GM21423 (cell line): ENCODE measurements at regions not wholly inside any gene's neighbourhood (a gene's known extent, or its start where the extent isn't known, plus 50 kb on each side); places are given as distances from the start of the nearest gene placed in this dataset.
A peak's percentile ranks its signal among the peaks of the same experiment; 100 is the strongest.

Source experiments
- ATAC-seq: cut with Tn5 transposase; IDR thresholded peaks from one replicate; pipeline ENCODE4 v1.9.1; 2021; ENCODE audit warnings: mild to moderate bottlenecking, moderate library complexity; ENCODE audit not compliant: unreplicated experiment

DNA sequence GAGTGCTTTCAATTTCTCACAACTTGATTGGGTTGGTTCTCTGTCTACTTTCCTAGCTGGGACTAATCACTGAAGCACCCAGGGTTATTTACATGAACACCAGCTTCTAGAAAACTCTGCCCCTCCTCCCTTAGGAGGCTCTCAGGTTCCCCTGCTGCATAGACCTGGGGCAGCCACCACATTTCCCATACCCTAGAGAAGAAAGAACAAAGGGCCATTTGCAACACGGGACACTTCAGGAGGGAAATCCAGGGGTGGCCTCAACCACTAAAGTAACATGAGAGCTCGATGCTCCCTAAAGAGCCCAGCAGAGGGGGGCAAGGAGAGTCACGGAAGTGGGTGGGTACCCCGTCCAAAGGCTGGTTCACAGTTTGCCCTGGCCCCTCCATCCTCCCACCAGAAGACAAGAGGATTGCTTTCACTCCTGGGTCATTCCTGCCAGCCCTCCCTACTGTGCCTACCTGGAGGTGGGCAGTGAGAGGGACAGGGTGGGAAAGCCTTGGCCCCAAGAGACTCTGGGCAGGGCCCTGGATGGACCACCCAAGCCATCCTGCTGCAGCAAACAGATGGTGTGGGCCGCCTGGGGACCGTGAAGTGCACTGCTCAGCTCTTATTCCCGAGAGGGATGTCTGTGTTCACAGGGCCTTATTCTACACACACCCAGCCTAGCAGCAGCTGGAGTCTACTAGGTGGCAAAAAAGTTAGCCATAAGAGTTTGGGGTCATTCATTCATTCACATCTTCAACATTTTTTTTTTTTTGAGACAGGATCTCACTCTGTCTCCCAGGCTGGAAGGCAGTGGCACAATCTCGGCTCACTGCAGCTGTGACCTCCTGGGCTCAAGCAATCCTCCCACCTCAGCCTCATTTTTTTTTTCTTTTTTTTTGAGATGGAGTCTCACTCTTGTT lies 392.1 kb downstream of the SOX9 start:
- ATAC-seq, result peak; percentile 40

DNA sequence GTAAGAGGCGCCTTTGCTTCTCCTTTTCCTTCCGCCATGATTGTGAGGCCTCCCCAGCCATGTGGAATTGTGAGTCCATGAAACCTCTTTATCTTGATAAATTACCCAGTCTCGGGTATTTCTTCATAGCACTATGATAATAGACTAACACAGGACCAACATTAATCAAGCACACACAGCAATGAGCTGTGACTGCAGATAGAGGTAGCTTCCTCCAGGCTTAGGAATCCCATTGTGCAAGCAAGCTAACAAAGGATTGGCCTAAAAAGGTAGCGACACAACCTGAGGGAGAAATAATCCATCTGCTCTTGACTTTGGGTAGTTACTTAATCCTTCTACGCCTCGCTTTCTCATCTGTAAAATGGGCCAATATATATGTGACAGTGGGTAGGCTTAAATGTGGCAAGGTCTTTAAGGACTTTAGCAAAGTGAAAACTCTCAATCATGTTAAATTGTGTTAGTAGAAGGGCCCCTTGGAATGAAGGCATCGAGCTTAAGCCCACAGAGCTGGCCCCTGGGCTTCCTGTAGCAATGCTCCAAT lies 393.6 kb downstream of the SOX9 start:
- ATAC-seq, result no peak

DNA sequence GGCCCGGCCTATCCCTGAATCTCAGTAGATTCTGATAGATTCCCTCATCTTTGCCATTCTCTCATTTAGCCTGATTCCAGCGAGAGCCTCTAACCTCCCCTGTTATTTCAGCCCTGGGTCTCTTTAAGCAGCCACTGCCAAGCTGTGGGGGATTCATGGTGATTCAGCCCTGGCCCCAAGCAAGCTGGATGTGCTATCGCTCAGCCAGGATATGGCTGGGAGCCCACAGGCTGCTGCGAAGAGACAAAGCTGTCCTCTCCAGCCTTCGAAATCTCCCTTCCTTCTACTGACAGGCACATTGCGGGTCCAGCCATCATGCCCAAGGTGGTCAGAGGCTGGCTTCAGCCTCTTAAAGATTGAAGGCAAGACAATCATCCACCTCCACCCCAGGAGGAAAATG lies 394.1 kb downstream of the SOX9 start:
- no peak for ATAC-seq

DNA sequence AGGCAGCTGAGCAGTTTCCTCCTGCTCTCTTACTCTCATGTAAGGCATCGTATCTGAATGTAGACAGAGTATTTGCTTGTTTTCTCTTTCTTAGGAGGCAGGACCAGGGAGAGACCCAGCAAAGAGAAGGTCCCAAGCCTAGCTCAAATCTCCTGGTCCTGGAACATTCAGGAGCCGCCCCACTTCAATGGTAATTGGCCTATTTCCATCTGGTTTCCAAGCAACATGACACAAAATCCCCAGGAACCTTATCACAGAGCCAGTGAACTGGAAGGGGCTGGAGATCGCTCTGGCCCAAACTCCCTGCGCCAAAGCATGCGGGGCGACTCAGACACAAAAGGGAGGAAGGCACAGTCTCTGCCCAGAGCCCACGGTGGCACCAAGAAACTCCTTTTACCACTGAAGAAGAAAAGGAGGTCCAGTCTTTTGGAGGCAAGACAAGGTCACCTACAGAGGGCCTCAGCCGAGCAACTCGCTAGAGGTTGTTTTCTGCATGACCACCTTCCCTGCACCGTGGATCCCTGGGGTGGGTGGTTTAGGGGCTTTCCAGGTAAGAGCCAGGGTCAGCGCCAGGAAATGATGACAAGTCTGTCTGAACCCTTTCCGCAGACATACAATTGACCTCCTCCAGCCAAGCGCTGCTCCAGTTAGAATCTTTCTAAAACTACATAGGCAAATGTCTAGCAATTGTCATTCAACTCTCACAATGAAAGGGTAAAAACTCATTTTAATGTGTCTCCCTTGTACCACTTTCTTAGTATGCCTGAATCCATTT lies 394.7 kb downstream of the SOX9 start:
- ATAC-seq, result no peak

DNA sequence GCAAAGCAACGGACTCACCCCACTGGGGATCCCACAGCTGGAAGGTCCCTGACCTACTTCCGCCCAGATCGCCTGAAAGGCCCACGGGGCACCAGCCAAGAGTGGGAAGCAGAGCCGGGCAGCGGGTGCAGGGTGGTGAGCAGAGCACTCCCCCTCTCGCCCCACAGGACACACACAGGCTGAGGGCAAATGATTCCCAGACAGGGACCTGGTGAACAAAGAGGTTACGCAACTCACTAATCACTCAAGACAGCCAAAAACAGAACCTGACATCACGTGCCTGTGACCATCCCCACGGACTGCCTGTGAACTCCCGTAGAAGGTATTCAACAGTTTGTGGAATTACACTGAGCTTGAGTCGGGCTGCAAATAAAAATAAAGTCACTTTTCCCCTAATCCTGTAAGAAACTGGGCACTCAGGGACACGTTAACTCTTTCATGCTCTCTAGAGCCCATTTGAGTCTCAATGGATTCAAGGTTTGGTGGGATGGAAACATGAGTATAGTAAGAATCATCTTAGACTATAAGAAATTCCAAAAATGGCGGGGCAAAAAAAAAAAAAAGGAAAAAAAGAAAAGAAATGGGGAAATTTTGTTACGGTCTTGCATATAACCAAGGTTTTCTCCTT lies 396.1 kb downstream of the SOX9 start:
- no peak for ATAC-seq

DNA sequence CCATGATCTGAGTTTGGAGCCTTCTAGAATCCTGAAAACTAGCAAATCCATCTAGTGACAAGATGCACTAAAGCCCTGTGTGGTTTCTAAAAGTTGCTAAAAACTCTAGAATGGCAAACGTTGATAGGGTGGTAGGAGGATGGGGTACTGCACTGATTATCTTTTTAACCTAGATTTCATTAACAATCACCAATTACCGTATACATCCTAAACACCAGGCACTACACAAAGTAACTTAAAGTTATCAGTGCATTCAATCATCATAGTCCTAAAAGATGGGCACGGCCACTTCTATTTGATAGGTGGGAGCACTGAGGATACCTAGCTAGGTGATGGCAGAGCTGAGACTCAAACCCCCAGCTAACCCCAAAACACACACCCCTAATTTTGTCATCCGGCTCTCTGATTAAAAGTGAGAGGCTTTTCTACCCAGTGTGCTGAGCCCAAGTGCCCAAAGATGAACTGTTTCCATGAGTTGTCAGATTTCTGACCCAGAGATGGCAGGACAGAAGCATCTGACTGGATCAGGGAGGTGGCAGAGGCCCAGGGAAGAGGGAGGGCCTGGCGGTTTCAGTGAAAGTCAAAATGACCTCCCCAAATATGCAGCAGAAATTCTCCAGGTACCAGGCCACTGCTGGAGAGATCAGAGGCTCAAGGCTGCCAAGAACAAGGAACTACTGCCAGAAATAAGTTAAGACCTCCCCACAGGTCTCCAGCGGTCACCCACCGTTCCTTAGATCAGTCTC lies 396.8 kb downstream of the SOX9 start:
- ATAC-seq, result no peak

DNA sequence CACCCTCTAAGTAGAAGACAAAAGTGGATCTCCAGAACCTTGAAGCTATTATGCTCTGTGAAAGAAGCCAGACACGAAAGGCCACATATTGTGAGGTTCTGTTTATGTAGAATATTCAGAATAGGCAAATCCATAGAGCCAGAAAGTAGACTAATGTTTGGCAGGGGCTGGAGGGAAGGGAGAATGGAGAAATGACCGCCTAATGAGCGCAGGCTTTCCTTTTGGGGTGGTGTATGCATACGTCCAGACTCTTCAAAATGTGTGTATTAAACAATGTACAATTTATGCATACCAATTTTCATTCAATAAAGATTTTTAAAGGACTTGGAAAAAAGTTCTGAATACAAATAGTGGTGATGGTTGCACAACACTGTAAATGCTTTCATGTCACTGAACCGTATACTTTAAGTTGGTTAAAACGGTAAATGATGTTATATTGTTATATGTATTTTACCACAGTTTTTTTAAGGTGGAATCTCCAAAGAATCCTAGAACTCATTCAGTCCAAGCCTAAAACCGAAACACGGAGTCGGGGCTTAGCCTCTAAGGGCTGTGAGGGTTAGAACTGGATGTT lies 397.4 kb downstream of the SOX9 start:
- ATAC-seq, result no peak

DNA sequence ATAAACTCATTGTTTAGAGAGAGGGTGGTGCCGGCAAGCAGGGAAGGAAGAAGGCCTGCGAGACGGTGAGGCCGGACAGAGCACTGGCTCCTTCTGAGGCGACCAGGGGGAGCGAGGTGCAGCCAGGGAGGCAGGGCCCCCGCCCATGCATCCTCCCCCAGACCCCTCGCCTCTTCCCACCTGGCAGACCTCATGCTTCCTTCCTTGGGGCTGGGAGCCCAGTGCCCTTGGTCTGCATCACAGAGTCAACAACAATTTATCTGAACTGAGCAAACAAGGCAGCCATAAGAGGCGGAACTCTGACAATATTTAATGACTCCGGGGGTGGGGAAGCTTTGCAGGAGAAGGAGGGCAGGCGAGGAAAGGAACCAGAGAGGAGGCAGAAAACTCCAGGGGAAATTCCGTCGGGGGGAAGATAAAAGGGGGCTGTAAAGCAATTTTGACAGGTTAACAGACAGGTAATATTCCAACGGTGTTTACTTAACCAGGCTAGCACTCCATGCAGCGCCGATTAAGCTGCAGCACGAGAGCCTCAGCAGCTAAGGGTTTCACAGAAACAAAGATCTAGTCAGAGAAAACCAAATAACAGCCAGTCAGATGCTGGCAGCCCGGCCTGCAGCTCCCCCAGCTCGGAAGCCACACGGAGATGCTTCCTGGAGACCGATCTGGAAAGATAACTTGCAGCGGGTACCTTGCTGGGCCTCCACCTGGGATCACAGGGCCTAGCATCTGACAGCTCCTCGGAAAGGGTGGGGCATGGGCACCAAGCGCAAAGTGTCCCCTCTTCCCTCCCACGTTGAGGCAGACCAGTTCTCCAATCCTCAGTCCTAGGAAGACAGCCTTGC lies 398.2 kb downstream of the SOX9 start:
- ATAC-seq, result no peak

DNA sequence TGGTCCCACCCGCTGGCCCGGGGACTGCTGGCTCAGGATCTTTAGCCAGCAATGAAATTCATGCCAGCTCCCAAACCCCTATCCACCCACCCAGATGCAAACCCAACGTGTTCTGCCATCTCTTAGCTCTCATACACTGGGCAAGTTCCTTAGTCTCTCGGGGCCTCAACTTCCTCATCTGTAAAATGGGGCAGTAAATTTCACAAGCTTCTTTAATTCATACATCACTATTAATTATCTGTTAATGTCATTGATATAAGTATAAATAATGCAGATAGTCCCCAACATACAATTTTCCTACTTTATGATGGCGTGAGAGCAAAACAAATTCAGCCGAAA lies 398.7 kb downstream of the SOX9 start:
- ATAC-seq, result no peak

DNA sequence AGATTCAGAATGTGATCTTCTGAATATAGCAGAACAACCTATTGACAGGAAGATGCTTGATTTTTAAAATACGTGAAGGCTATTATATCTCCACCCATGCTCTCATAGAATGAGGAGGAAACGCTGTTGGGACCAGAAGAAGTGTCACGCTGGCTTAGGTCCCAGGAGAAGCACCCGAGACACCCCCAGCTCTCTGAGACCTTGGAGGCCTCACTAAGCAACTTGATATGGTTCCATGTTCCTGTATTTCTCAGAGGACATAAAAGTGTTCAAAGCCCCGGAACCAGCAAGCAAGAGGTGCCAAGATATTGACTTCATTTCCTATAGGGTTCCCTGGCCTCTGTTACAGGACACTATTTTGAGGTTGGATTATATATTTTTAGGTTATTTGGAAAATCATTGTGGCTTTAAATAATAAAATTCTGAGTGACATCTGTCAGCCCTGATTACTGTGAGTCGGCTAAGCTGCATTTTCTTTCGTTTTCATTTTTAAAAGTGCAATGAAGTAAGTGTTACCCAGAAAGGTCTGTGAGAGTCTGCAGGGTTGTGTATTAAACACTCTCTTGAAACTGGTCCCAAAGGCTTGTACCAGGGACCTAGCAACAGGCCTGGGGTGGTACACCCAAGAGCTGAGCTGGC lies 400.0 kb downstream of the SOX9 start:
- no peak for ATAC-seq

DNA sequence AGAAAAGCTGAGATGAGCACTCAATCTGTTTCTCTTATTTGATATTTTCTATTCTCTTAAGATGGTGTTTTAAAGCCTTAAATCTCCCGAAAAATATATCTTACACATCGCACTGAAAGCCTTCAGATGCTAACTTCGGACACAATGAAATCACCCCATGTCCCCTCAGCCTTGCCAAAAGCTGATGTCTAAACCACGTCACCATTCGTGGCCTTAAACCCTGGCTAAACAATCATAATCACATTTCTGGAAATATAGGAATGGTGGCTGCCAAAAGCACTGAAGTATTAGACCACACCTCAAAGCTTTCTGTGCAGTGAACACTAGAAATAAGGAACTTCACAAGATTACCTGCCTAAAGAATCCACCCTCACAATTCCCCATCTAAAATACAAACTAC lies 402.7 kb downstream of the SOX9 start:
- ATAC-seq, result no peak

DNA sequence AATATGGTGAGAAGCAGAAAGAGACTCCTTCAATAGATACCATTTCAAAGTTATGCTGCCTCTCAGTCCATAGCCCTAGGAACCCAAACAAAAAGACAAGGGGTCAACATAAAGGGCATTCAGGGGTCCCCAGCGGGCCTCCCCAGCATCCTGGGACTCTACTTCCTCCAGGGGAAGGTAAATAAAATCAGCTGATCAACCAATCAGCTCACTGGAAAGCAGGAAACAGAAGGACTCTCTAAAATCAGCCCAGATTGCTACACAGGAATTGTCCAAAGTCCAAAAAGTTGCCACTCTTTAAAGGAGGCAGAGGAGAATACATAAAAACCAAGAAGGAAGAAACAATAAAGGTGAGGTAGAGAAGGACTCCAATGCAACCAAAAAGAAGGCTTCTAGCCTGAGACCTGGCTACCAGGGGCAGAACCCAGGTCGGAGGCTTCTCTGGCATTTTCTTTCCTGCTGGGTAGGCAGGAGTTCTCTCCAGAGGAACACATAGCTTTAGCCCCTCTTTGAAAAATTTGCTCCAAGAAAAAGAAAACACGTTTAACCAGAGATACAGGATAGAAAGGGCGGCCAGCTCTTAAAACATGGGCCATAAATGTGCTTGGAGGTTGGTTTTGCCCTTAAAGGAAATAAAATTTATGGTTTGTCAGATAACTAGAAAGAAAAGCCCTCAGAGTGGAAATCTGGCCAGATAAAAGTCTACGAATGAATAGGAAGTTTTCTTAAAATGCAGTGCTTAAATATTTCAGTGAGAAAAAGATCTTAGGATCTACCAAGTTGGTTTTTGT lies 404.6 kb downstream of the SOX9 start:
- no peak for ATAC-seq

DNA sequence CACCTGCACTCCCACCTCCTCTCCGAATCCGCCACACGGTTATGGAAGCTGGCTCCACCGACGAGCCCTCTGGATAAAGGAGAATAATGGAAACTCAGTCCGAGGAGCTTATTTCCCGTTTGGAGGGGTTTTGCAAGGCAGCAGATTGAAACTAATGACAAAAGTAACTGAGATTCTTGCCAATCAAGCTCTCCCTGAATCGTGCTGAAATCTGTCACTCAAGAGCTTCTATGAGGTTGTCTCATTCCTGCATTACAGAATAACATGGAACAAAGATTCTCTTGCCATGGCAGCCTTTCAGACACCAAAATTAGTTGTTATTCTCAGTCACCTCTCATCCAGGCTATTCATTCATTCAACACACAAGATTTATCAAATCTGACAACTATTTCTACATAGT lies 405.9 kb downstream of the SOX9 start:
- ATAC-seq, result no peak

DNA sequence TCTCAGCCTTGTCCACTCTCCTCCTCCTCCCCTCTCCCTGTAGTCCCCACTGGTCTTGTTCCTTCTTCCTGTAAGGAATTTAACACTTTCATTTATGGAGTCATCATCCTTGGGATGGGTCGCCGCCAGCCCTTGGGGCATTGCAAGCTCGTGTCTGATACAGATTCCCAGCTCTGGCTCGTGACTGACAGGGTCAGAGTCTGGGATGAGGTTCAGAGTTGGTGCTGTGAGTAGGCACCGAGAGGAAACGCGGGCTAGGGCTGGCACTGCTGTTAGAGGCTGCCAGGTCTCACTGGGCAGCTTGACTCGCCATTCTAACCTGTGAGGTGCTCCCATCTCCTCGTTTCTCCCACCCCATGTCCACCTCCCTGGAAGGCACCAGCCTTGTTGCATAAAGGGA lies 407.0 kb downstream of the SOX9 start:
- ATAC-seq, result no peak

DNA sequence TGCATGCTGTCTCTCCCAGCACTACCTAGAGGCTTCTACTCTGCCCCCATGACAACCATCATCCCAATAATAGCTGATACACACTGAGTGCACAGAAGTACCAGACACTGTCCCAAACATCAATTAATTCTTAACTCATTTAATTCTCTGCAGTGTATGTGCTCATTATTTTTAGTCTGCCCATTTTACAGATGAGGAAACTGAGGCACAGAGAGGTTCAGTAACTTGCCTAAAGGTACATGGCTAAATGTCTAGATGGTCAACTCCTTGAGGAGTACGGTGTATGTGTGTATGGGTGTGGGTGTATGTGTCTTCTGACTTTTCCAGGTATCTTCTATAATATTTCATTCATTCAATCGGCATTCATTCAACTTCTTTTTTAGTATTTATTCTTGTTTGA lies 407.9 kb downstream of the SOX9 start:
- ATAC-seq, result no peak

DNA sequence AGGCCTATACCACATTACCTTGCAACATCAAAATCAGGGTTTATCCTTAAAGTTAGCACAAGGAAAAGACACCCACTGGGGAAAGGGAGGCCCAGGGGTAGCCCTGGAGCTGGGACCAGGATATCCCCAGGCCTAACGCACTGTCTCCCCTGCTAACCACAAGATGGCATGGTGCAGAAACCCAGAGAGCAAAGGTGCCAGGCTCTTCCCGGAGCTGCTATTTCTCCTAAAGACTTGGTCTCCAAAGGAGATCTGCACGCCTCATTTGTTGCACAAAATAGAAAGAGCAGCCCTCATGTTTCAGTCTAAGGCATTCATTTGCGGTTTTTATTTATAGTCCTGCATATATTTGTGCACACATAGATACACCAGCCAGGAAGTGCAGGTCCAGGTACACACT lies 408.6 kb downstream of the SOX9 start:
- no peak for ATAC-seq

DNA sequence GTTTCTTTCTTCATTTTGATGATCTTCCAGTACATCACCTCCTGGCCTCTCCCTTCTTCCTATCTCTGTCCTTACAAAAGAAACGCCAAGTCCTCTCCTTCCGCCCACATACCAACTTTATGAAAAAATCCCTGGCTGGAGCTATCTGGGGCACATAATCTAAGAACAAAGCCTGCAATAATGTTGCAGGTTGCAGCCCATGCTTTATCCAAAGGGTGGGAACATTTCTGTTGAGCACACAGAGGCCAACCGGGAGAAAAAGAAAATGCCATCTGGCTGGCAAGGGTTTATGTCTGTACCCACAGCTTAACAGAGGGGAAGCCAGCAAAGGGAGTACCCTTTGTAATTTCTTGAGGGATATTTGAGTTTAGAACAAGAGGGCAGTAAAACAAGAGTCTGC lies 409.6 kb downstream of the SOX9 start:
- no peak for ATAC-seq

DNA sequence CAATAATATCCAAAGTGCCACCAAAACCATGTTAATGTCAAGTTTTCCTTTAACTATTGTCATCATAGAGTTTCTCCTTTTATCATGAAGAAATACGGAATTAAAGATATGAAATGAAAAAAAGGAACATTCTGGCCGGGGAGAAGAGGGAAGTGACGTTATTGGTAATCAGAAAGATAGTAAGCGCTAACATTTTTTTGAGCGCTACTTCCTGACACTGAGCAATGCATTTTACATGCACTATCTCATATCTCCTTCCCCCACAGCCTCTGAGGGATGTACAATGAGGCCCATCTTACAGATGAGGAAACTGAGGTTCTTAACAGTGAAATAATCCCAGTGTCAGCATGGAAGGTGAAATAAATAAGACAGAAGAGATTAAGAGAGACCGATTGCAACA lies 410.9 kb downstream of the SOX9 start:
- no peak for ATAC-seq
